K562 (cell line): ENCODE measurements at regions not wholly inside any gene's neighbourhood (a gene's known extent, or its start where the extent isn't known, plus 50 kb on each side); places are given as distances from the start of the nearest gene placed in this dataset.
A peak's percentile ranks its signal among the peaks of the same experiment; 100 is the strongest.

Experiments
- CBFA2T3 ChIP-seq: fragments of 450-650 bp; IDR thresholded peaks from 2 replicates; pipeline ENCODE4 v1.6.1; 2017
- CBFB ChIP-seq: sonication (generic); formaldehyde crosslinking; IDR thresholded peaks from 2 replicates; pipeline ENCODE4 v1.4.0; 2020; ENCODE audit warnings: mild to moderate bottlenecking, missing genetic modification reagents
- ETV6 ChIP-seq, 3 experiments: fragments of 150-350 bp in 1 of 3; sonication (generic) in 1 of 3; formaldehyde crosslinking in 1 of 3; IDR thresholded peaks; 2 replicates each; pipeline versions ENCODE4 v1.6.1 to v1.8.0; 2014 to 2022; ENCODE audit warnings: borderline replicate concordance in 2 of 3, low read depth in 2 of 3, antibody characterized with exemption in 1 of 3, low read length in 1 of 3, mild to moderate bottlenecking in 1 of 3, missing genetic modification reagents in 1 of 3
- HCFC1 ChIP-seq: IDR thresholded peaks from 2 replicates; pipeline ENCODE4 v1.6.1; 2012; ENCODE audit warnings: low read depth, low read length, improper control_type of control experiment
- MECOM ChIP-seq: fragments of 250-450 bp; sonication (Bioruptor Pico); IDR thresholded peaks from 2 replicates; pipeline ENCODE4 v1.8.0; 2022; ENCODE audit warnings: inconsistent platforms
- NELFE ChIP-seq: IDR thresholded peaks from 2 replicates; pipeline ENCODE4 v1.6.1; 2011; ENCODE audit warnings: mild to moderate bottlenecking; ENCODE audit not compliant: insufficient read depth, insufficient read length
- PHB2 ChIP-seq: fragments of 450-650 bp; IDR thresholded peaks from 2 replicates; pipeline ENCODE4 v1.6.1; 2017; ENCODE audit warnings: low read depth
- TCFL5 ChIP-seq: fragments of 250-450 bp; sonication (Bioruptor Pico); conservative IDR thresholded peaks from 2 replicates; pipeline ENCODE4 v1.6.1; 2021; ENCODE audit warnings: mild to moderate bottlenecking, moderate library complexity, matching md5 sums
- TRIM28 ChIP-seq: fragments of 450-650 bp; IDR thresholded peaks from 2 replicates; pipeline ENCODE4 v1.6.1; 2017
- ZFP1 ChIP-seq: fragments of 450-650 bp; formaldehyde crosslinking; IDR thresholded peaks from 2 replicates; pipeline ENCODE4 v1.4.0; 2020; ENCODE audit warnings: mild to moderate bottlenecking, mixed read lengths
- ZNF212 ChIP-seq: fragments of 450-650 bp; formaldehyde crosslinking; IDR thresholded peaks from 2 replicates; pipeline ENCODE4 v1.4.0; 2020; ENCODE audit warnings: mild to moderate bottlenecking
- ZNF668 ChIP-seq: fragments of 250-450 bp; sonication (Bioruptor Pico); IDR thresholded peaks from 2 replicates; pipeline ENCODE4 v1.8.0; 2022; ENCODE audit warnings: mild to moderate bottlenecking, inconsistent platforms
- TF ChIP-seq, protein P1 (sequence below): fragments of 250-450 bp; sonication (Bioruptor Pico); IDR thresholded peaks from 2 replicates; pipeline ENCODE4 v1.4.0; 2020; ENCODE audit warnings: mild to moderate bottlenecking, moderate library complexity, borderline replicate concordance
- TF ChIP-seq, protein P2 (sequence below): sonication (generic); formaldehyde crosslinking; IDR thresholded peaks from 2 replicates; pipeline ENCODE4 v1.8.0; 2022; ENCODE audit warnings: mild to moderate bottlenecking, missing genetic modification reagents
- TF ChIP-seq, protein P3 (sequence below): fragments of 450-650 bp; formaldehyde crosslinking; IDR thresholded peaks from 2 replicates; pipeline ENCODE4 v1.4.0; 2020; ENCODE audit warnings: mild to moderate bottlenecking
- TF ChIP-seq, protein P4 (sequence below): fragments of 450-650 bp; IDR thresholded peaks from one replicate; pipeline ENCODE4 v1.6.1; 2018; ENCODE audit warnings: mild to moderate bottlenecking, moderate library complexity; ENCODE audit not compliant: partially characterized antibody
- TF ChIP-seq, protein P5 (sequence below): fragments of 250-450 bp; sonication (Bioruptor Pico); IDR thresholded peaks from 2 replicates; pipeline ENCODE4 v1.5.1; 2021; ENCODE audit warnings: mild to moderate bottlenecking

DNA sequence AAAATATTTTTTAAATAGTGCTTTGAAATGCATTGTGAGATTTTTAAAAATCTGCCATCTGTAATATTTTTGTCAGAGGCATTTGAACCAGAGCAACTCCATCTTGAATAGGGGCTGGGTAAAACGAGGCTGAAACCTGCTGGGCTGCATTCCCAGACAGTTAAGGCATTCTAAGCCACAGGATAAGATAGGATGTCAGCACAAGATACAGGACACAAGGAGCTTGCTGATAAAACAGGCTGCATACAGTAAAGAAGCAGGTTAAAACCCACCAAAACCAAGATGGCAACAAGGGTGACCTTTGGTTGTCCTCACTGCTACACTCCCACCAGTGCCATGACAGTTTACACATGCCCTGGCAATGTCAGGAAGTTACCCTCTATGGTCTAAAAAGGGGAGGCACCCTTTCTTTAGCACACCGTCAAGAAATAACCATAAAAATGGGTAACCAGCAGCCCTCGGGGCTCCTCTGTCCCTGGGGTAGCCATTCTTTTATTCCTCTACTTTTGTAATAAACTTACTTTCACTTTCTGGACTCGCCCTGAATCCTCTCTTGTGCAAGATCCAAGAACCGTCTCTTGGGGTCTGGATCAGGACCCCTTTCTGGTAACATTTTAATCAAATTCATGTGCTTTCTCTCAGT lies 273.7 kb downstream of the SEMA3D start (continued):
- TF ChIP-seq, protein P1, sequence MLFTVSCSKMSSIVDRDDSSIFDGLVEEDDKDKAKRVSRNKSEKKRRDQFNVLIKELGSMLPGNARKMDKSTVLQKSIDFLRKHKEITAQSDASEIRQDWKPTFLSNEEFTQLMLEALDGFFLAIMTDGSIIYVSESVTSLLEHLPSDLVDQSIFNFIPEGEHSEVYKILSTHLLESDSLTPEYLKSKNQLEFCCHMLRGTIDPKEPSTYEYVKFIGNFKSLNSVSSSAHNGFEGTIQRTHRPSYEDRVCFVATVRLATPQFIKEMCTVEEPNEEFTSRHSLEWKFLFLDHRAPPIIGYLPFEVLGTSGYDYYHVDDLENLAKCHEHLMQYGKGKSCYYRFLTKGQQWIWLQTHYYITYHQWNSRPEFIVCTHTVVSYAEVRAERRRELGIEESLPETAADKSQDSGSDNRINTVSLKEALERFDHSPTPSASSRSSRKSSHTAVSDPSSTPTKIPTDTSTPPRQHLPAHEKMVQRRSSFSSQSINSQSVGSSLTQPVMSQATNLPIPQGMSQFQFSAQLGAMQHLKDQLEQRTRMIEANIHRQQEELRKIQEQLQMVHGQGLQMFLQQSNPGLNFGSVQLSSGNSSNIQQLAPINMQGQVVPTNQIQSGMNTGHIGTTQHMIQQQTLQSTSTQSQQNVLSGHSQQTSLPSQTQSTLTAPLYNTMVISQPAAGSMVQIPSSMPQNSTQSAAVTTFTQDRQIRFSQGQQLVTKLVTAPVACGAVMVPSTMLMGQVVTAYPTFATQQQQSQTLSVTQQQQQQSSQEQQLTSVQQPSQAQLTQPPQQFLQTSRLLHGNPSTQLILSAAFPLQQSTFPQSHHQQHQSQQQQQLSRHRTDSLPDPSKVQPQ (CRISPR knock-in tag) = 0 out of 2 replicates have a peak, but pooled peaks have one; percentile 45
- TF ChIP-seq MECOM (CRISPR knock-in tag) (peak; percentile 94), TRIM28 (no peak), ETV6 (IDR thresholded peaks at IDR 0.05; ENCODE audit: borderline replicate concordance in 1 of 2, low read depth in 2 of 2, low read length in 1 of 2) (no peak), ETV6 (CRISPR knock-in tag; IDR thresholded peaks at IDR 0.05; ENCODE audit: borderline replicate concordance) (no peak), NELFE (no peak), CBFA2T3 (peak; percentile 76), HCFC1 (no peak), ZNF212 (CRISPR knock-in tag) (0 out of 2 replicates have a peak, but pooled peaks have one; percentile 77), TCFL5 (peak; percentile 53; the same call in 1 of the 2 replicates), CBFB (CRISPR knock-in tag) (no peak), ZFP1 (CRISPR knock-in tag) (0 out of 2 replicates have a peak, but pooled peaks have one; percentile 8), ZNF668 (peak; percentile 94), PHB2 (no peak)
- TF ChIP-seq, protein P2, sequence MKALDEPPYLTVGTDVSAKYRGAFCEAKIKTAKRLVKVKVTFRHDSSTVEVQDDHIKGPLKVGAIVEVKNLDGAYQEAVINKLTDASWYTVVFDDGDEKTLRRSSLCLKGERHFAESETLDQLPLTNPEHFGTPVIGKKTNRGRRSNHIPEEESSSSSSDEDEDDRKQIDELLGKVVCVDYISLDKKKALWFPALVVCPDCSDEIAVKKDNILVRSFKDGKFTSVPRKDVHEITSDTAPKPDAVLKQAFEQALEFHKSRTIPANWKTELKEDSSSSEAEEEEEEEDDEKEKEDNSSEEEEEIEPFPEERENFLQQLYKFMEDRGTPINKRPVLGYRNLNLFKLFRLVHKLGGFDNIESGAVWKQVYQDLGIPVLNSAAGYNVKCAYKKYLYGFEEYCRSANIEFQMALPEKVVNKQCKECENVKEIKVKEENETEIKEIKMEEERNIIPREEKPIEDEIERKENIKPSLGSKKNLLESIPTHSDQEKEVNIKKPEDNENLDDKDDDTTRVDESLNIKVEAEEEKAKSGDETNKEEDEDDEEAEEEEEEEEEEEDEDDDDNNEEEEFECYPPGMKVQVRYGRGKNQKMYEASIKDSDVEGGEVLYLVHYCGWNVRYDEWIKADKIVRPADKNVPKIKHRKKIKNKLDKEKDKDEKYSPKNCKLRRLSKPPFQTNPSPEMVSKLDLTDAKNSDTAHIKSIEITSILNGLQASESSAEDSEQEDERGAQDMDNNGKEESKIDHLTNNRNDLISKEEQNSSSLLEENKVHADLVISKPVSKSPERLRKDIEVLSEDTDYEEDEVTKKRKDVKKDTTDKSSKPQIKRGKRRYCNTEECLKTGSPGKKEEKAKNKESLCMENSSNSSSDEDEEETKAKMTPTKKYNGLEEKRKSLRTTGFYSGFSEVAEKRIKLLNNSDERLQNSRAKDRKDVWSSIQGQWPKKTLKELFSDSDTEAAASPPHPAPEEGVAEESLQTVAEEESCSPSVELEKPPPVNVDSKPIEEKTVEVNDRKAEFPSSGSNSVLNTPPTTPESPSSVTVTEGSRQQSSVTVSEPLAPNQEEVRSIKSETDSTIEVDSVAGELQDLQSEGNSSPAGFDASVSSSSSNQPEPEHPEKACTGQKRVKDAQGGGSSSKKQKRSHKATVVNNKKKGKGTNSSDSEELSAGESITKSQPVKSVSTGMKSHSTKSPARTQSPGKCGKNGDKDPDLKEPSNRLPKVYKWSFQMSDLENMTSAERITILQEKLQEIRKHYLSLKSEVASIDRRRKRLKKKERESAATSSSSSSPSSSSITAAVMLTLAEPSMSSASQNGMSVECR (CRISPR knock-in tag) = no peak
- TF ChIP-seq, protein P3, sequence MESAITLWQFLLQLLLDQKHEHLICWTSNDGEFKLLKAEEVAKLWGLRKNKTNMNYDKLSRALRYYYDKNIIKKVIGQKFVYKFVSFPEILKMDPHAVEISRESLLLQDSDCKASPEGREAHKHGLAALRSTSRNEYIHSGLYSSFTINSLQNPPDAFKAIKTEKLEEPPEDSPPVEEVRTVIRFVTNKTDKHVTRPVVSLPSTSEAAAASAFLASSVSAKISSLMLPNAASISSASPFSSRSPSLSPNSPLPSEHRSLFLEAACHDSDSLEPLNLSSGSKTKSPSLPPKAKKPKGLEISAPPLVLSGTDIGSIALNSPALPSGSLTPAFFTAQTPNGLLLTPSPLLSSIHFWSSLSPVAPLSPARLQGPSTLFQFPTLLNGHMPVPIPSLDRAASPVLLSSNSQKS = no peak
- TF ChIP-seq, protein P4, sequence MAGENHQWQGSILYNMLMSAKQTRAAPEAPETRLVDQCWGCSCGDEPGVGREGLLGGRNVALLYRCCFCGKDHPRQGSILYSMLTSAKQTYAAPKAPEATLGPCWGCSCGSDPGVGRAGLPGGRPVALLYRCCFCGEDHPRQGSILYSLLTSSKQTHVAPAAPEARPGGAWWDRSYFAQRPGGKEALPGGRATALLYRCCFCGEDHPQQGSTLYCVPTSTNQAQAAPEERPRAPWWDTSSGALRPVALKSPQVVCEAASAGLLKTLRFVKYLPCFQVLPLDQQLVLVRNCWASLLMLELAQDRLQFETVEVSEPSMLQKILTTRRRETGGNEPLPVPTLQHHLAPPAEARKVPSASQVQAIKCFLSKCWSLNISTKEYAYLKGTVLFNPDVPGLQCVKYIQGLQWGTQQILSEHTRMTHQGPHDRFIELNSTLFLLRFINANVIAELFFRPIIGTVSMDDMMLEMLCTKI = no peak
- TF ChIP-seq, protein P5, sequence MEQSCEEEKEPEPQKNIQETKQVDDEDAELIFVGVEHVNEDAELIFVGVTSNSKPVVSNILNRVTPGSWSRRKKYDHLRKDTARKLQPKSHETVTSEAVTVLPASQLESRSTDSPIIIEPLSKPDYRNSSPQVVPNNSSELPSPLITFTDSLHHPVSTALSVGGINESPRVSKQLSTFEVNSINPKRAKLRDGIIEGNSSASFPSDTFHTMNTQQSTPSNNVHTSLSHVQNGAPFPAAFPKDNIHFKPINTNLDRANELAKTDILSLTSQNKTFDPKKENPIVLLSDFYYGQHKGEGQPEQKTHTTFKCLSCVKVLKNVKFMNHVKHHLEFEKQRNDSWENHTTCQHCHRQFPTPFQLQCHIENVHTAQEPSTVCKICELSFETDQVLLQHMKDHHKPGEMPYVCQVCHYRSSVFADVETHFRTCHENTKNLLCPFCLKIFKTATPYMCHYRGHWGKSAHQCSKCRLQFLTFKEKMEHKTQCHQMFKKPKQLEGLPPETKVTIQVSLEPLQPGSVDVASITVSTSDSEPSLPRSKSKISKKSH (CRISPR knock-in tag) = no peak
